Bronchial epithelial cell (primary cell): ENCODE measurements at regions not wholly inside any gene's neighbourhood (a gene's known extent, or its start where the extent isn't known, plus 50 kb on each side); places are given as distances from the start of the nearest gene placed in this dataset.

Experiments
- DNase-seq: peaks from one replicate; pipeline ENCODE4 v3.0.0-alpha.2; 2010; ENCODE audit warnings: low read depth
- FAIRE-seq: peaks from 2 replicates; lab custom pipeline; 2011; peaks lifted over from hg19 to GRCh38; lab: Jason Lieb, UNC
- H3K27me3 ChIP-seq: 2 replicates; pipeline ENCODE4 v1.5.1; 2011; ENCODE audit warnings: low read length; ENCODE audit not compliant: control insufficient read depth, insufficient read depth
- H3K36me3 ChIP-seq: 2 replicates; pipeline ENCODE4 v1.5.1; 2011; ENCODE audit warnings: low read length; ENCODE audit not compliant: control insufficient read depth, insufficient read depth
- H3K4me3 ChIP-seq: 2 replicates; pipeline ENCODE4 v1.5.1; 2011; ENCODE audit warnings: mild to moderate bottlenecking, low read depth, low read length, control low read depth
- TF ChIP-seq, protein P1 (sequence below): IDR thresholded peaks from 2 replicates; pipeline ENCODE4 v1.5.1; 2011; ENCODE audit warnings: mild to moderate bottlenecking, moderate library complexity, low read length, control low read depth, inconsistent platforms; ENCODE audit not compliant: insufficient read depth, severe bottlenecking

GRCh38 chr3:76479161-76479650 lies 560.7 kb upstream of the ROBO2 start:
- Histone ChIP-seq H3K4me3 (no peak overlapping the region), H3K27me3 (no peaks in the 10 kb centered on the region), H3K36me3 (no peaks in the 10 kb centered on the region)
- TF ChIP-seq, protein P1, sequence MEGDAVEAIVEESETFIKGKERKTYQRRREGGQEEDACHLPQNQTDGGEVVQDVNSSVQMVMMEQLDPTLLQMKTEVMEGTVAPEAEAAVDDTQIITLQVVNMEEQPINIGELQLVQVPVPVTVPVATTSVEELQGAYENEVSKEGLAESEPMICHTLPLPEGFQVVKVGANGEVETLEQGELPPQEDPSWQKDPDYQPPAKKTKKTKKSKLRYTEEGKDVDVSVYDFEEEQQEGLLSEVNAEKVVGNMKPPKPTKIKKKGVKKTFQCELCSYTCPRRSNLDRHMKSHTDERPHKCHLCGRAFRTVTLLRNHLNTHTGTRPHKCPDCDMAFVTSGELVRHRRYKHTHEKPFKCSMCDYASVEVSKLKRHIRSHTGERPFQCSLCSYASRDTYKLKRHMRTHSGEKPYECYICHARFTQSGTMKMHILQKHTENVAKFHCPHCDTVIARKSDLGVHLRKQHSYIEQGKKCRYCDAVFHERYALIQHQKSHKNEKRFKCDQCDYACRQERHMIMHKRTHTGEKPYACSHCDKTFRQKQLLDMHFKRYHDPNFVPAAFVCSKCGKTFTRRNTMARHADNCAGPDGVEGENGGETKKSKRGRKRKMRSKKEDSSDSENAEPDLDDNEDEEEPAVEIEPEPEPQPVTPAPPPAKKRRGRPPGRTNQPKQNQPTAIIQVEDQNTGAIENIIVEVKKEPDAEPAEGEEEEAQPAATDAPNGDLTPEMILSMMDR = no peak
- DNase-seq = no peak
- no peak for FAIRE-seq

DNA sequence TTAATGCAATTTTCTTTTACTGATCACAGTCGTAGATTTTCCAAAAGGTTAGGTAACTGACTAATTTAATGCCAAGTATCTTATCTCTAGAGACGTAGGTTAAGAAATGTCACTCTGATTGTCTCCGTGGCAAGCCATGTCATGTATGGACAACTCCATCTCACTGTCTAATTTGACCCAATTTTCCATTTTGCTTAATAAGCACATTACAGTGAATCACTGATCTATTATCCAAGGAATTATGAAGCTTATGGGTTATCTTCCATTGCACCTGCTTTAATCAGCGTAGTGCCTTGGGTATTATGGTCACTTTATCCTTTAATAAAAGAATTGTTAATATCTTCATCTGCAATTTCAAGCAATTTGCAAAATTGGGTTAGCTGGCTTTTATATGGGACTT lies 557.4 kb upstream of the ROBO2 start:
- TF ChIP-seq, protein P1 = no peak
- no peaks in the 10 kb centered on the region for H3K36me3 ChIP-seq
- FAIRE-seq = no peak
- no peaks in the 10 kb centered on the region for H3K27me3 ChIP-seq
- no peak for DNase-seq
- no peak overlapping the region for H3K4me3 ChIP-seq

GRCh38 chr3:76487446-76487845 lies 552.5 kb upstream of the ROBO2 start:
- Histone ChIP-seq H3K36me3 (no peaks in the 10 kb centered on the region), H3K27me3 (no peaks in the 10 kb centered on the region), H3K4me3 (no peak overlapping the region)
- DNase-seq (peak; percentile 29), FAIRE-seq (no peak)
- TF ChIP-seq, protein P1 = no peak

- no peaks in the 10 kb centered on the region for H3K36me3 ChIP-seq
- FAIRE-seq = no peak
- H3K27me3 ChIP-seq = no peaks in the 10 kb centered on the region
- H3K4me3 ChIP-seq = no peak overlapping the region
- TF ChIP-seq, protein P1 = no peak
- no peak for DNase-seq
Measured at GRCh38 chr3:76490064-76490463, 549.8 kb upstream of the ROBO2 start.

- Histone ChIP-seq H3K27me3 (no peaks in the 10 kb centered on the region), H3K4me3 (no peak overlapping the region), H3K36me3 (no peaks in the 10 kb centered on the region)
- FAIRE-seq = no peak
- peak; percentile 55 for DNase-seq
- TF ChIP-seq, protein P1 = no peak
Measured at GRCh38 chr3:76495216-76495615, 544.7 kb upstream of the ROBO2 start.

DNA sequence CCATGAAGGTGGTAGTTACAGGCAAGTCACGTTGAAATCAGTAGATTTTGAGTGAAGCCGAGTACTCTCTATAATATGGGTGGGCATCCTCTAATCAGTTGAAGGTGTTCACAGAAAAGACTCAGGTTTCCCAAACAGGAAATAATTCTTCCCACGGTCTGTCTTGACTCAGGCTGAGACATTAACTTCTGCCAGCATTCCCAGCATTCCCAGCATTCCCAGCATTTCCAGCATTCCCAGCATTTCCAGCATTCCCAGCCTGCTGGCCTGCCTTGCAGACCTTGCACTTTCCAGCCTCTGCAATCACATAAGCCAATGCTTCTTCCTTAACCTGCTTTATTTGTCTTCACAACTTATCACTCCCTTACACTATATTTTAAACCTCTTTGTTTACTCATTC lies 542.3 kb upstream of the ROBO2 start:
- DNase-seq = peak; percentile 10
- TF ChIP-seq, protein P1 = no peak
- Histone ChIP-seq H3K4me3 (no peak overlapping the region), H3K36me3 (no peaks in the 10 kb centered on the region), H3K27me3 (no peaks in the 10 kb centered on the region)
- FAIRE-seq = no peak
